ENCODE measurements at regions not wholly inside any gene's neighbourhood (a gene's known extent, or its start where the extent isn't known, plus 50 kb on each side); places are given as distances from the start of the nearest gene placed in this dataset.

DNA sequence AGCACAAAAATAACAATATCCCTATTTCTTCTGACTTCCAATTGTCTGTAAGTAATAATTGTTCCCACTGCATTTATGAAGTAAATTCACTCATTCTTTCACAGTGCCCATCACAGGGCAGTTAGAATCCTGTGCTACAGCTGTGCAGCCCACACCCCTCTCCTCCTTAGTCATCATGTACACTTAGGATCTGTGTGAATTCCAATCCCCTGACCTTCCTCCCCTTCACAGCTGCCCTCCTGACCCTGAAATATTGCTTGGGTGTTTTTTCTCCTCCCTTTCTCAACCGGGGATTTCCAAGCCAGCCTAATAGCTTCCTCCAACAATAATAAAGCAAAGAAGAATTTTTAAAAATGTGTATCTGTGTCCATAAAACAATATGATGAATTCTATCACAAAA is 91.5 kb upstream of the BEND6 start:
- no peak for DNase-seq

DNA sequence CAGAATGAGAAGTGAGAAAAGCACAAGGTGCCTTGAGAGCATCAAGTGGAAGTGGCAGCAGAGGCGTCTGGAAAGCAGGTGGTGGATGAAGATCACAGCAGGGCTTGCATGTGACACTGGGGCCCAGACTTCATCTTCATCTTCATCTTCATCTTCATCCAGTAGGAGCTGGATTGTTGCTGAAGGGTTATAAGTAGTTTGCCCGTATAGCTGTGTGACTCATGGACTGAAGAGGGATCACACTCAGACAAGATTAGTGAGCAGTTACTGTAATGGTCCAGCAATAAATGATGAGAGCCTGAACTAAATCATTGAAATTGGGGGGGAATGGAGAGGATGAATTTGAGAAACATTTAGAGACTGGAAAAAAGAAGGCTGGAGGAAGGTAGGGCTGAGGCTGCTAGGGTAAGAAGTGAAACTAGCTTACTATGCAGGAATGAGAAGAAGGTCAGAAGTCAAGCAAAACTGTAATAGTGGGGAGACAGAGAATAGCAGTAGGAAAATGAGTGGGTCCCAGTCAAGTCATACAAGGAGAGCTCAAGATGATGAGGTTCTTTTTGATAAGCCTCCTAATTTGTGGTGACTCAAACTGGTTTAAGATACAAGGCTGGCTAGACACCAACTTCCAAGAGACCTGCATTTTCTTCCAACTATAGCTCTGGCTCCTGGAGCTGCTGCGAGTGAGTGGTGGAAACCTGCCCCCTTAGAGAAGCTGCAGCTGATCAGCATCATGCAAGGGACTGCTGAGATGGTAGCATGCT is 92.3 kb upstream of the BEND6 start:
- DNase-seq: no peak

DNA sequence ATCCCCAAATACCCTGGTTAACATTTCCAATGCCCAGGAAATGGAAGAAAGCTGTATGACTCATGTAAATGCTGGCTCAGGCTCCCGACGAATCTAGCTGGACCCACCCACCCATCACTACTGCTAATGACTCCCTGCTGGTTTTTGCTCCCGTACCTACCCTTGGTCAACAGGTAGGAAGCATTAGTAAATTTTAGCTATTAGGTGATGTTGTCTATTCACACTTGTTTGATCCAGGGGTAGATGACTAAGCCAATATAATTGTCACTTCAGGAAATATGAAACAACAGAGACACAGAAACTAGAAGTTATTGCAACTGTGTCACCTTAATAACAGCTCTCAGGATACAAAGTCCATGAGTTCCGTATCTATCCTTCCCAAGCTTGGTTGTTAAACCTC is 94.4 kb upstream of the BEND6 start:
- no peak for DNase-seq

DNA sequence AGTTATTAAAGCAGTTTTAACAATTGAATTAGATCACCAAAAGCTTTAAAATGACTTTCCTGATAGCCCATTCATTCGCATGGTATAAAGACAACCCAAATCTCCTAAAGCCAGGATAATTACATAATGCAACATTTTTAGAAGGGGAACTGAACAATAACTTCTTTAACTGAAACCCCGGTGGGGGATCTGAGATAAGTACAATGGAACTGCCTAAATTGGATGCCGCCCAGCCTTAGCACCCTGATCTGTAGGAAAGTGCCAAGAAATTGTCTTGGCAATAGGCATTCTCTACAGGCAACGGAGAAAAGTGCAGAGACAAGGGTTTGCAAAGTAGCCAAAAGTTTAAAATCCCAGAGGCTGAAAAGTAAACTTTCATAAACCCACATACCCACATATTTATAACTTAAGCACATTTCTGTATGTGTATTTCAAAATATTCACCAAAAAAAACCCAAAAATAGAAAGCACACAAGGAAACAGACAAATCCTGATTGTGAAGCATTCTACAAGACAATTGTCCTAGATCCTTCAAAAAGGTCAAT is 98.8 kb upstream of the BEND6 start:
- no peak for DNase-seq

DNA sequence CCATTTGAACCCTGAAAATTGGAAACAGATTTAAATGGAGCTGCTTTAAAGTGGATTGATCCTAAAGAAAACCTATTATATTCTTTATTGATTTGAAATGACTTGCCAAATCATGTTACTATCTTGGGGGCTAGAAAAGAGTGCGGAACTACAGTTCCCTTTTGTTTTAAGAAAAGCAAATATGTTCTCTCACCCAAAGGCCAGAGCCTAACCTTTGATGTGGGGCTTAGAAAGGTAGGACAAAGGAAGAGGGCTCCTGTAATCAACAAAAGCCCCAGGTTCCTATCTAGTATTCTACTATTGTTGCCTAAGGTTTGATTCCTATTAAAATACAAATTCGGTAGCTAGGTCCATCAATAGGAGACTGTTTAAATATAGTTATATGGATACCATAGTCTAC is 100.8 kb upstream of the BEND6 start:
- DNase-seq: no peak

DNA sequence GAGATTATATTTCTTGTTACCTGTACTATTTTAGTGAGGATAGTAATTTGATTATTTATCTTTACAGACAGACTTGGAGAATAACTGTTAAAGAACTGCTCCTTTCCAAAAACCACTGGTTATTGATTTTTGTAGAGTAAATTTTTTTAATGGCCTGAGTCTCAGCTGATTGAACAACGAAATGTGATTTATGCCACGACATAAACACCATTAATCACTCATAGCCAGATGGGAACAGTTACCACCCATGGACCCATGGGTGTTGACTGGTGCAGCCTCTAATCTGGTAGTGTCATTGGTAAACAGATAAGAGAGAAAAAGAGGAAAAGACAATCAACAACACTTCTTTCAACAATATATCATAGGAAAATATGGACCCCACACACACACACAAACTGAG is 101.4 kb upstream of the BEND6 start:
- no peak for DNase-seq

DNA sequence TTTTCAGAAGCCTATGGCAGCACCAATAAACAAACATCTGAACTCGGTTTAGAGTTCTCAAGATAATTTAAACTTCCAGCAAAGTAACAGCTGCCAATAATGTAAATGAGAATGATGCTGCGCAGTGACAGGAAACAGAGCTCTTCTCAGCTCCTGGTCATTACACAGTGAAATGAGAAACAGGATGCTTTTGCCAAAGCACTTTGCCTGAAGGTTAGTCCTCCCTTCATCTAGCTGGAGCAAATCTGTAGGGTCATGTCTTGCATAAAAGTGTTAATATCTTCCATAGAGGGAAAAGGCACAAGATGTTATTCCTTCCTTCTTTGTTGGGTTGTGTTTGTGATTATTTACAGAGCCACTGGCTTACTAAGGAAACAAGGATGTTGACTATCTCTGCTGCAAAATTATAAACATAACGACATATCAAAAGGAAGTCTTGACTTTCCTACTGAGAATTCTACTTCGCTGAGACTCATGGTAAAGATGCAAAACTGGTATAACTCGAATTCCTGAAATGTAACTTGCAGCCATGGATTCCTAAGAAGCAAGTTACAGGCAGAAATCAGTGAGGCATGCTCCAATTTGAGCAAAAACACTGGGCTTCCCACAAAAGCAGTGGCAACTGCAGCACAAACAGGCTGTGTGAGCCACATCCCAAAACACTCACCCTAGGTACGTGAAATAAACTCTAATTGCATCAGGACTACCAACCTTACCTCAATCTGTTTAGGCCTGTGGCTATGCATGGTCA is 102.5 kb upstream of the BEND6 start:
- DNase-seq: no peak

DNA sequence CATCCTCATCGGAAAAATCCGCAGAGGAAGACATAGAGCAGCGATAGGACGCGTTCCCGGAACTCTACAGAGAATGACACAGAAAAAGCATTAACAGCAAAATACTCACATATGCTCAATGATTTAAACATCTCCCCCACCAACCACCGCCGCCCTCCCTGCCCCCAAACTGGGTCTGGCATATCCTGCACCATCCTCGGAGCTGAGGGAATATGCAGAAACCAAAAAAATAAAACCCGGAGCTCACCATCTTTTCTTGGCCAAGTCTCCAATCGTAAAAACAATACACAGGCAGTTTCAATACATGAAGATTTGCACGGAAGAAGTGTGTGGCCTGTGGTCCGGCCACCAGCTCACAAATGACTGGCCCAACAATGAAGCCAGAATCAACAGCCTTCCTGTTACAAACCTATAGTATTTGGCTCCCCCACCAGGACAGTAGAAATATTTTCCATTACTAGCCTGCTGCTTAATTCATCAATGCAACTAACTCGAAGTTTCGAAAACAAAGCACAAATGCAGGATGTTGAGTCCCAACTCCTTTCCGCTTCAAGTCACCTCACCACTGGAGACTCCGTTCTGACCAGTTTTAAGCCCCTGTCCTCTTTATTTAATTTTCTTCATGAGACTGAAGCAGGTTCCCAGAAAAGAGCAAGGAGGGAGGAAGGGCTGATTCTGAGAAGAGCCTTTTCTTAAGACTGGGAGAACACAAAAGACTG is 103.2 kb upstream of the BEND6 start:
- no peak for DNase-seq

DNA sequence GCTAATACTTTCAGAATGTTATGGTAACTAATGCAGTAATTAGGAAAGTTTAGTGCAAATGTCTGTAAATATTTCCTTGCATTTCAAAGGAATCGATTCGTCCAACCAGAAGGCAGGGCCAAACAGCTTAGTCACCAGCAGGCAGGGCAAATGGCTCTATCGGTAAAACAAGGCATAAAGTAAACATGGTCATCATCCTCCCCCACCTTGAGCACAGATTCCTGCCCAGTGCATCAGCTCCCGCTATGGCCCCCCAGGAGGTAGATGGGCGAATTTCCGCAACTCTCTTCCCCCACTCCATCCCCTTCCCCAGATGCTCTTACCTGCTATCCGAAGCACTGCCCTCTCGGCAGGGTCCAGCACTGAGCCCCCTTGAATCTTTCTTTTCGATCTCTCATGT is 103.8 kb upstream of the BEND6 start:
- no peak for DNase-seq

DNA sequence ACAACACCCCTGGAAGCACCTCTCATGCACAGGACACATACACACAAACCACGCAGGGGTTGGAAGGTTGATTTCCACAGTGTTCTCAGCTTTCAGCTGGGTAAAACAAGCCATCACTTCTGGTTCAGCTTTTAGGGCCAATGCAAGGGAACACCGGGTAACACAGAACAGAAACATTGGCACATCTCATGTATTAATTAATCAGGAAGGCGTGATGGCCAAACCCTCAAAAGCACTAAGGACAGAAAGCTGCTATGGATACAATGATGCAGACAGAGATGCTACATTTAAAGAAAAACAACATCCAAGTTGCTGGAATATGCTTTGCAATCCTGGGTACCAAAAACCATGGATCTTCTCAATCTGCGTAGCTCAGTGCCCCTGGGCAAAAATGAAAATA is 104.3 kb upstream of the BEND6 start:
- no peak for DNase-seq

DNA sequence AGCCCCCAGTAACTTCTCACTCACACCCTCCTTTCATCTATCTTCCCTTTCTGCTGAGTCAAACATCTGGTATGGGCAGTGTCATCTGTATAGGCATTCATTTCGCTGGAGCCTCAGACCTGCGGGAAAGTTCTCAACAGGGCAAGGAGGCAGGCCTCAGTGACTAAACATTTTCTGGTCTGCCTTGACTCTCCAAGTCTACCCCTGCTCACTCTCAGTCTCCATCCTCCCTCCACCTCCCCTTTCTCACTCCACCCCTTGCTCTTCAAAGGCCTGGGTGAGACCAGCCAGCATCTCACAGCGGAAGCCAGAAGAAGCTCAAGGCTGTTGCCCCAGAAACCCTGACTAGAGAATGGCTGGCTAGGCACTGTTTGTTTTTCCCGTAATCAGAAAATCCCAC is 105.0 kb upstream of the BEND6 start:
- DNase-seq: no peak

DNA sequence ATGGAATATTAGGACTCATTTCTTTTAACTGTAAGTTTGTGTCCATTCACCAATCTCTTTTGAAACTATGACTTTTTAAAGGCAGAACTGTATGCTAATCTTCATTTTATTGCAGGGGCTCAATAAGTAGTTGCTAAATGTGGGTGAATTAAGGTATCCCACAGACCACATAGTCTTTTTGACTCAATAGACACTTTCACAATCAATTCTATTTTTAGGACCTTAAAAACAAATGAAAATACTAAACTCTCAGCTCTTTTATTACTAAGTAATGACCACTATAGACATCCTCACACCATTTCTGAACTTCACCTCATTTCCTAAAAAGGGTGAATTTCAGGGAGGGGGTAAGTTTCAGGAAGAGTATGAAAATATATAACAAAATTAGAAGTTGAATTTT is 106.8 kb upstream of the BEND6 start:
- no peak for DNase-seq

DNA sequence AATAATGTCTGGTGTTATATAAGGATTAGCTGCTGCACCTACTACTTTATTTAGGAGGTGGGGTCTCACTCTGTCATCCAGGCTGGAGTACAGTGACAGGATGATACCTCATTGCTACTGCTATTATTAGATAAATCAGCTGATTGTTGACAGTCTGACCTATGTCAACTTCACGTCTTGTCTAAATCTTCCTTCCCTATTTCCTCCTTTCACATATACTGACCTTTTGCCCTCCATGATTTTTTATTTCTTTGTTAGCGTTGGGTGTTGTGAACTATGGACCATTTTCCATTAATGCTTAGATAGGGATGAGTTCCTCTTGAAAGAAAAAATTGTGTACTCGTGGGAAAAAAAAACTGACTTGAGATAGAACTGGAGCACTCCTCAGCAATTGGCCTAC is 109.9 kb upstream of the BEND6 start:
- DNase-seq: no peak

DNA sequence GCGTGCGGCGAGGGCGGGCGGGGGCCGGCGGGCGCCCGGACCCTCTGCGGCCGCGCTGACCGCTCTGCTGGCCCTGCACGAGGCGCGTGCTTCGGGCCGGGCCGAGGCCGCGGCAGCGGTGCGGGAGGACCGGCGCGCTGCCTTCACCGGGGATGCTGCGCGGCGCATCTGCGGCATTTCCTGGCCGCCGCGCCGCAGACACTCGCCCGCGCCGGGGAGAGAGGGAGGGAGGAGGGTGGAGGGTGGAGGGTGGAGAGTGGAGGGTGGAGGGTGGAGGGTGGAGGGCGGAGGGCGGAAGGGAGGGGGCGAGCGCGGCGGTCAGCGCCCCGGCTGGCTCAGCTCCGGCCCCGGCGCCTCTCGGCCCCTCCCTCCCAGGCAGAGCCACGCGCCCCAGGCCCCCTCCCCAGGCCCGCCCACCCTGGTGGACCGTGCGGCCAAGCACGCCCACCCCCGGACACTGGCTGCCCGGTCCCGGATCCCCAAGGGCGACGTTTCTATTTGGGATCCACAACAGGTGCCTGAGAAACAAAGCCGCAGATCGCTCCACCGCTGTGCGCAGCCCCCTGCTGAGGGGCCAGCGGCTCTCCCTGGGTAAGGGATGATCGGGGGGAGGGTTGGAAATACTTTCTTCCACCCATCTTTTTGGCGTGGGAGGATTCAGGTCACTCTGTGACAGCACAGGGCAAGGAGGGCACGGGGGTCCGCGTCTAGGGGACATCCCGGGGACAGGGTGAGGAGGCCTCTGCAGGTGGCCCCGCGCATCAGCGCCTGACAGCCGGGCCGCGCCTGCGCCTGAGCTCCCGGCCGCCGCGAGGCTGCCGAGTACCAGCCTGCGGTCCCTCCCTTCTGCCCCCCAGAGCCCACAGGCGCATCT is 111.2 kb upstream of the BEND6 start:
- DNase-seq: peak; percentile 25

DNA sequence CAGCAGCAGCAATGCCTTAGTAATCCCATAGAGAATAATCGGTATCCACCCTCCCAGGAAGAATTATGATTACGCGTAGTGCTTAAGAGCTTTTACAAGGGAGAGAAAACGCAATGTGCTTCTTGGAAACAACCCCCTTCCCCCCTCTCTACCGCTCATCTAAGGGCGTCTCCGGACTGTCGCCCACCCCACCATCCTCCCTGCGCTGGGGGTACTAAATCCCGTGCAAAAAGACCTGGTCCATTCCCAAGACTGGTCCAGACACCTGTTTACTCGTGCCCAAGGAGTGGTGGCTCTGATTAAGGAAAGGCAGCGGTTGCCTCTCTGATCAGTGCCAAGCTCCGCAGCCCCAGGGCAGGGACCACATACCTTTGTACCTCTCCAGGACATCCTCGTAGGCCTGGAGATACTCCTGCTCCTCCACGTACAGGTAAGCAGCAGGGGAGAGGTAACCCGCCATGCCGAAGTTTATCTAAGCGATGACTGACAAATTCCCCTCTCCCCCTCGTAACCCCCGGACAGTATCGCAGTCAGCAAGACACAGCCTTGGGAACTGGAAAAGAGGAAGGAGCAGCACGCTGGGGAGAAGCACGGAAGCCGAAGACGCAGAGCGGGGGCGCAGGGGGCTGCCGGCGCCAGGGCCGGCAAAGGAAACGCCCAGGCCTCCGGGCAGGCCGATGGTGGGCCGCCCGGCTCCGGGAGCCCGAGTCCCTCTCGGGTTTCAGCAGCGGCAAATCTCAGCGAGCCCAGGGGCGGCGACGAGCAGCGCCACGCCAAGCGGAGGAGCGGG is 112.0 kb upstream of the BEND6 start:
- DNase-seq: no peak

DNA sequence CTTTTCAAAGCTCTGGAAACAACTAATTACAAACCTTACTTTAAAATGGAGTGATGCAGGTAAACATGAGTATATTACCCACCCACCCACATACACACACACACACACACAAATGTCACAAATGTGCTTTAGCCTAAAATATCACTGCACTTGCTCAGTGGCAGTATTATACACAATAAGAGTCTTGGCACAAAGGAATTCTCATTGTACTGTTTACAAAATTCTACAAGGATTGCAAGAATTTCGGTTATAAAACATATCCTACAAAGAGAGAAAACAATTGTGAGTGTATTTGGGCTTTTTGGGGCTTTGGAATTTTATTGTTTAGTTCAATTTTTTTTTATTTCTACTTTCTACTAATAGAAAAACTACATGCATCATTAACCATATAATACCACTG is 113.2 kb upstream of the BEND6 start:
- no peak for DNase-seq

DNA sequence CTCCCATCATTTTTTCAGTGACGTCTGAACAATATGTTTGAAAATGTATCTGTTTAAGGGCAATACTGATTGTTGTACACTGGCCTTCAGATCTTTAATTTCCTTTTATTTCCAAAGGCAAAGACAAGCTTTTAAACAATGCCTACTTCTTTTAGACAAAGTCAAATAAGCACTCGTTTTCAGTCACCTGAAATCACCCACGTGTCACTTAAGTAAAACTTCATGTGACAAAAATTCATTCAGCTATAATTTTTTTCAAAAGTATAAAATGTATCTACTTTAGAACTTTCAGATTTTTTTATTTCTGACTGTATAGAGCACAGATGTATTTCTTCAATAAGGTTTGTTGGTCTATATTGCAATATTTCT is 113.5 kb upstream of the BEND6 start:
- DNase-seq: no peak

DNA sequence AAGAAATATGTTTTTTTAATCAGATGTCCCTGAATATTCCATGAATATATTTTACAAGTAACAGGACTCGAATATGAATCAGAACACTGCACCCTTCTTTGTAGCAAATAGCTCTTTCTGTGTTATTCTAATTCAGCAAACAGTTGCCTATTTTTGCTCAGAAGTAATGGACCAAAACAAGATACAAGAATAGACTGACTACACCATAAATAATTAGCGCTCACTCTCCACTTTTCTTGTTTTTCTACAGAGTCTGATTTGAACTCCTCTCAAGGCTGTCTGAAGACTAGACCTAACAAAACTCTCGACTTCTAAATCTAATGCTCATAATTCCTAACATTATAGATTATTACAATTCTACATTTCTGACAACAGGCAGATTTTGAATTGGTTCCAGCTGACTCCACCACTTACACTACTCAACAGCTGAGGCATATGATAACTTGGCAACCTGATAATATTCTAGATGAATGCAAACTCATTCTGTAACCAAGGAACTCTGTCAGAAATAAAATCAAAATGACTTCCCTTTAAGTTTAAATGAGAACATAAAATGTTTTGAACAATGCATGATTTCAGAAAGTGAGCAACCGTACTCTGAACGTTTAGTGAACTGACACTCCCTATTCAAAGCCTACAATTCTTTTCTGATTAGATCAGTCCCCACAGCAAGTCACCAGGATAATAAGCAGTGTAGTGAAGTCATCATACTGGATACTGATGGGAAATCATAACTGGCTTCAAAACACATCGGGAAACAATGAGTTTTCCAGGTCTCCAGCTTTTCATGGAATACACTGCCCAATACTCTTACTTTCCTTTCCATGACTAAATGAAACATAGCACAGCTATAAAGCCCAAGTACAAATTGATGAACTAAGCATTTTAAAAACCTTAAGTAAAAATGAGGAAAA is 114.2 kb upstream of the BEND6 start:
- DNase-seq: no peak

DNA sequence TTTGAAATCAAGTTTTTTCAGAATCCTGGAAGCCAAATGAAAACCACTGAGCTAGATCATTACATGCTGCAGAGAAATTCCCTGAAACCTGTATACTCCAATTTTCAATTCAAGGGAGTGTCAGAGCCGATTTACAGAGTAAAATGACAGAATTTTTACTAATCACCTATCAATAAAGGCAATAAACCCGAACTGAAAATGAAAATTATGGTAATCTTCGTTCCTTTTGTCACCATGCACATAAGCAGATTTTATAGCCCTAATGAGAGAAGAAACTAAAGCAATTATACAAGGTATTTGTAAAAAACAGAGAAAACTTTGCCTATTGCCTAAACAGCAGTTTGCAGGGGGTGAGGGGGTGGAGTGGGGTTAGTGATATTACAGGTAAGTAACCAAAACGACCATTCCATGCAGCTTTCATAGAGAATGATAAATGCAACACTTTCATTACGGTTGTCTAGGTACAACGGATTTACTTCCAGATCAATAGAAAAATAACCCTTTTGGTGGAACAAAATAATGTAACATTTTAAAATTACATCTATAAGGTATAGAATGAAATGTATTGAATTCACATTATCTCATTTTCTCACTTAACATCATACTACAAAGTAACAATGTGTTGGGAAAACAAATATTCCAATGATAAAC is 115.2 kb upstream of the BEND6 start:
- DNase-seq: no peak

DNA sequence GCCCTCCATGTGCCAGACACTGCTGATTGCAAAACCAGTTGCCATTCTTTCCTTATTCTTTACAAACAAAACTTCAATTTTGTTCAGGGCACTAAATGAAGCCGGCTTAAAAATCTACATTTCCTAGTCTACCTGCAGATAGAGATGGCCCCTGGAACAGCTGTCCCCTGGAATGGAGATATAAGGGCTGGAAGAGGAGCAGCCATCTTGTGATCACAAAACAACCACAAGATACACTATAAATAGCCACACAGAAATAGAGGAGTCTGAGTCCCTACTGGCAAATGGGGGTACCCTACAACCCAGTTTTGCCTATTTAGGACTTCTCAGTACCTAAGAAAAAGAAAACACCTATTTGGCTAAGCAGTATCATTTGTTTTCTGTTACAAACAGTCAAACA is 115.9 kb upstream of the BEND6 start:
- no peak for DNase-seq

Measured in activated CD8-positive, alpha-beta memory T cell treated with anti-CD3 and anti-CD28 coated beads, Interleukin-2, amount 50 U/mL, for 4 hours (primary cell).